Esophagus muscularis mucosa (tissue), 3 donors: ENCODE measurements at regions not wholly inside any gene's neighbourhood (a gene's known extent, or its start where the extent isn't known, plus 50 kb on each side); places are given as distances from the start of the nearest gene placed in this dataset.

ENCODE experiments used
- POLR2A ChIP-seq: fragments of 450-650 bp; IDR thresholded peaks from one replicate; pipeline ENCODE4 v1.6.1; 2017; ENCODE audit warnings: antibody characterized with exemption, moderate library complexity, mild to moderate bottlenecking, low read depth
- POLR2AphosphoS5 ChIP-seq, 2 donors: sonication (generic); formaldehyde crosslinking; IDR thresholded peaks; one replicate each; pipeline ENCODE4 v1.6.1; 2017; ENCODE audit warnings: antibody characterized with exemption in 2 of 2
- TF ChIP-seq, protein P1 (sequence below), 3 experiments: fragments of 200-600 bp in 2 of 3; fragments of 450-650 bp in 1 of 3; sonication (generic) in 2 of 3; IDR thresholded peaks; one replicate each; pipeline ENCODE4 v1.5.1; 2017 to 2019; ENCODE audit warnings: antibody characterized with exemption in 3 of 3, mild to moderate bottlenecking in 2 of 3, moderate library complexity in 1 of 3

DNA sequence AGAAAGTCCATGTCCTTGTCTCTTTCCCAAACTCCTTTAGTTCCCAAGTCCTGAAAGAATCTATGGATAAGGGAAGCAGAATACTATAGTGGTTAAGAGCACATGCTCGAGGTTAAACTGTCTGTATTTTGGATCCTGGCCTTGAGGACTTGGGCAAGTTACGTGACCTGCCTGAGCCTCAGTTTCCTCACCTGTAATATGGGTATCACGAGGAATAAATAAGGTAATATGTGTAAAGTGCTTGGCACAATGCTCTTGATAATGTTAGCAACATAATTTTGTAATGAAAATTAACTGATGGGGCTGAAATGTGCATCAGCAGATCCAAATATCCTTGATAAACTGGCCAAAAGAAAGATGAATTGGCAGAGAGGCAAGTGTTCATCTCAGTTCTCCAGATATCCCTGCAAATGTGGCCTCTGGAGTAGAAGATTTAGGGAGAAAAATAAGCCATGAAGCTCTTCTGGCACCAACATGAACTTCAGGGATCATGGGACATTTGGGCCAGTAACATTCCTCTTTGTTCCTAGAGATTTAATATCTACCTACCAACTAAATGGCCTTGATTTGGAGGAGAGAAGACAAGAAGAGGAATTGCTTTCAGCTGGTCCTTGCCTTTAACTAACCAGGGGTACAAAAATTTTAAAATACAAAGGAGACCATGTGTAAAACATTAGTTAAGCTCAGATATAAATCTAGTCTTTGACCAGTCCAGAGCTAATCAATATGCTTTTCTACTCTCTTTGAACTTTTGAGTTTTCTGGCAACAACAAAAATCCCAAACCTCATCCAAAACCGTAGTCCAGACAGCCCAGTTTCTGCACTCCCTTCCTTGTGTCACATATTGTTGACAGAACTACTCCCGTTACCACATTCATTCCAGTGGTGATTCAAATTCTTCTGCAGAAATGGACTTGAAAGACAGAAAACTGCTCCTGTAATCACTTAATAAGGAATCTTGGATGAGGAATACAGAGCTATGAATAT, 52.7 kb upstream of the EML4 start:
- TF ChIP-seq, protein P1, sequence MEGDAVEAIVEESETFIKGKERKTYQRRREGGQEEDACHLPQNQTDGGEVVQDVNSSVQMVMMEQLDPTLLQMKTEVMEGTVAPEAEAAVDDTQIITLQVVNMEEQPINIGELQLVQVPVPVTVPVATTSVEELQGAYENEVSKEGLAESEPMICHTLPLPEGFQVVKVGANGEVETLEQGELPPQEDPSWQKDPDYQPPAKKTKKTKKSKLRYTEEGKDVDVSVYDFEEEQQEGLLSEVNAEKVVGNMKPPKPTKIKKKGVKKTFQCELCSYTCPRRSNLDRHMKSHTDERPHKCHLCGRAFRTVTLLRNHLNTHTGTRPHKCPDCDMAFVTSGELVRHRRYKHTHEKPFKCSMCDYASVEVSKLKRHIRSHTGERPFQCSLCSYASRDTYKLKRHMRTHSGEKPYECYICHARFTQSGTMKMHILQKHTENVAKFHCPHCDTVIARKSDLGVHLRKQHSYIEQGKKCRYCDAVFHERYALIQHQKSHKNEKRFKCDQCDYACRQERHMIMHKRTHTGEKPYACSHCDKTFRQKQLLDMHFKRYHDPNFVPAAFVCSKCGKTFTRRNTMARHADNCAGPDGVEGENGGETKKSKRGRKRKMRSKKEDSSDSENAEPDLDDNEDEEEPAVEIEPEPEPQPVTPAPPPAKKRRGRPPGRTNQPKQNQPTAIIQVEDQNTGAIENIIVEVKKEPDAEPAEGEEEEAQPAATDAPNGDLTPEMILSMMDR (IDR thresholded peaks at IDR 0.05): no peak
- no peak for TF ChIP-seq POLR2AphosphoS5 (IDR thresholded peaks at IDR 0.05)
- TF ChIP-seq POLR2A: no peak
